RWPE1 (cell line): ENCODE measurements at regions not wholly inside any gene's neighbourhood (a gene's known extent, or its start where the extent isn't known, plus 50 kb on each side); places are given as distances from the start of the nearest gene placed in this dataset.

ENCODE experiments used
- CTCF ChIA-PET: fragments of 350-600 bp; sonication (Branson Sonifier 250); formaldehyde crosslinking; extraction: SDS; loops from one replicate; lab custom pipeline; 2021; lab: Yijun Ruan, JAX
- POLR2A ChIA-PET: fragments of 400-600 bp; formaldehyde crosslinking; extraction: SDS; loops from one replicate; lab custom pipeline; 2020; ENCODE audit warnings: antibody characterized with exemption; ENCODE audit not compliant: low non-redundant PET; lab: Yijun Ruan, JAX
- DNase-seq: peaks from one replicate; pipeline ENCODE4 v3.0.0; 2012; ENCODE audit warnings: low spot score
- H3K27ac ChIP-seq: fragments of 450-650 bp; 2 replicates; pipeline ENCODE4 v1.5.1; 2017
- CTCF ChIP-seq: fragments of 450-650 bp; conservative IDR thresholded peaks from 2 replicates; pipeline ENCODE4 v1.5.1; 2017; ENCODE audit warnings: low read depth, mild to moderate bottlenecking

GRCh38 chr15:69740684-69741083, 288.1 kb downstream of the RPLP1 start:
- ChIA-PET POLR2A (no interaction called here), CTCF (no interaction called here)
- no peak for DNase-seq
- H3K27ac ChIP-seq: no peak overlapping the region
- no peak for TF ChIP-seq CTCF

DNA sequence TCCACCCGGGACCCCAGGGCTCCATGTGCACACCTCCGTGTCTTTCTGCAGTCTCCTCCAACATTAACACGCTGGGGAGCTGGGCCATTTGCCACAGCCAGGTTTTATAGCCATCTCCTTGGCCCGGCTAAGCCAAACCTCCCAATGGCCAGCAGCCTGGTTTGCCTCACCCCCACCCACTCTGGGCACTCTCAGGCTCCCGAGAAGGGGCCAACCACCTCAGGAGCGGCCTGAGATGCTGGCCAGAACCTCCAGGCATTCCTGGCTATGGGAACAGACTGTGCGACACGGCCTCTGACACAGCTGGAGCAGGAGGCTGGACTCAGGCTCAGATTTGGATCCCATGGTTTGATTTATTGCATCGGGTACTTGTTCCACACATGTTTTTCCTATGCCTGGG, 289.7 kb downstream of the RPLP1 start:
- ChIA-PET POLR2A (no interaction called here), CTCF (interaction anchor here (0.6 to 1.3 kb wide), 2 partner anchors 10 to 384 kb away, joined by 3 read pairs; no protein-coding TSS in a partner anchor)
- no peak overlapping the region for H3K27ac ChIP-seq
- no peak for DNase-seq
- no peak for TF ChIP-seq CTCF

DNA sequence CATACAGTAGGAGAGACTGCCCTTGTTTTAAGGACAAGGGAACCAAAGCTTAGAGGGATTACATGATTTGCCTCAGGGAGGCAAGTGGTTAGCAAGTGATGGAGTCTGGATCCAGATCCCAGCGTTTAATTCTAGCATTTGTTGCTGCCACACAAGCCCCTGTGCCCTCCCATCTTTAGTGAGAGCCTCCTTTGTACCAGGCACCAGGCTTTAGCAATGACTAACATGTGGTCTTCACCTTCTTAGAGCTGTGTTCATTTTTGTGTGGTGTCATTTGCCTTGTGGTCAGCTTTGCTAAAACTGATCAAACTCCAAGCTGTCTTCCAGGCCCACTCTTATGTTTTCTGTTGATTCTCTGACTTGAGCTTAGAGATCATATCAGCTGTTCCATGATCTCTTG, 290.5 kb downstream of the RPLP1 start:
- no peak for TF ChIP-seq CTCF
- DNase-seq: no peak
- POLR2A ChIA-PET: no interaction called here
- CTCF ChIA-PET: interaction anchor here (0.6 to 1.3 kb wide), 3 partner anchors 11 to 268 kb away, joined by 3 read pairs; no protein-coding TSS in a partner anchor
- H3K27ac ChIP-seq: no peak overlapping the region

DNA sequence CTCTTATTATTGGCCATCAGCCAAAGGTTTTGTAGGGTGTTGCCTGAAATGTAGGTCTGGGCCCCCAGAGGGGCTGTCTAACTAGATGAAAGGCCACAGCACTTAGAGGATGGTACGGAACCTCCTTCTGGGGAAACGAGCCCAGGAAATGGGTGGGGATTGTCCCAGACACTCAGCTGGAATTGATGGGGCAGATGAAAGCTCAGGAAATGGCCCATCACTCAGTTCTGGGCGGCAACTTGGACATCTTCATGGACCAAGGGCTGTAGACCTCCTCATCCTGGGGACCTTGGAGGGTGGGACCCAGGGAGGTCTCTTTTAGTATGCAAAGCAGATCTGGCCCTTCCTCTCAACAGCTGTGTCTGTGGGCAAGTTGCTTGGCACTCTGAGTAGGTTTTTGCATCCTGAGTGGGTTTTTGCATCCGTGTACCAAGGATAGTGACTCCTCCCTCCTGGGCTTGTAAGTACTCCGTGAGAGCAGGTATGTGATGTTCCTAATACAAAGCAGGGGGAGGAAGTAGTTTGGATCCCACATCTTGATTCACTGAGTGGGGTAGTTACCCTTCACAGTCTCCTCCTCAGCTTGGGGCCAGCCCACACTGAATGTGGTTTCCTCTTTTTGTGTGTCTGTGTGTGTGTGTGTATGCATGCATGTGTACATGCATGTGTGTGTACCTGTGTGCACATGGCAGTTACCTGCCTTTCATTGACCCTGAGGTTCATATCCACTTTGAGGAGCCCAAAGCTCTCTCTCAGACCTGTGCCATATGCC, 292.0 kb downstream of the RPLP1 start:
- no peak for DNase-seq
- no peak for TF ChIP-seq CTCF
- H3K27ac ChIP-seq: no peak overlapping the region
- POLR2A ChIA-PET: no interaction called here
- CTCF ChIA-PET: interaction anchor here (1.3 kb wide), 1 partner anchor 269 kb away, joined by 3 read pairs; no protein-coding TSS in a partner anchor

- CTCF ChIA-PET: no interaction called here
These were observed 294.6 kb downstream of the RPLP1 start for GRCh38 chr15:69747193-69747592.

GRCh38 chr15:69748131-69748530, 295.5 kb downstream of the RPLP1 start:
- TF ChIP-seq CTCF: no peak
- no peak overlapping the region for H3K27ac ChIP-seq
- no peak for DNase-seq
- ChIA-PET CTCF (interaction anchor here (0.5 kb wide), 1 partner anchor 226 kb away, joined by 3 read pairs; no protein-coding TSS in a partner anchor), POLR2A (no interaction called here)

More at GRCh38 chr15:69747193-69747592, 294.6 kb downstream of the RPLP1 start:
- POLR2A ChIA-PET: no interaction called here
- no peak for TF ChIP-seq CTCF
- no peak for DNase-seq
- H3K27ac ChIP-seq: no peak overlapping the region
